ENCODE measurements at regions not wholly inside any gene's neighbourhood (a gene's known extent, or its start where the extent isn't known, plus 50 kb on each side); places are given as distances from the start of the nearest gene placed in this dataset.

DNA sequence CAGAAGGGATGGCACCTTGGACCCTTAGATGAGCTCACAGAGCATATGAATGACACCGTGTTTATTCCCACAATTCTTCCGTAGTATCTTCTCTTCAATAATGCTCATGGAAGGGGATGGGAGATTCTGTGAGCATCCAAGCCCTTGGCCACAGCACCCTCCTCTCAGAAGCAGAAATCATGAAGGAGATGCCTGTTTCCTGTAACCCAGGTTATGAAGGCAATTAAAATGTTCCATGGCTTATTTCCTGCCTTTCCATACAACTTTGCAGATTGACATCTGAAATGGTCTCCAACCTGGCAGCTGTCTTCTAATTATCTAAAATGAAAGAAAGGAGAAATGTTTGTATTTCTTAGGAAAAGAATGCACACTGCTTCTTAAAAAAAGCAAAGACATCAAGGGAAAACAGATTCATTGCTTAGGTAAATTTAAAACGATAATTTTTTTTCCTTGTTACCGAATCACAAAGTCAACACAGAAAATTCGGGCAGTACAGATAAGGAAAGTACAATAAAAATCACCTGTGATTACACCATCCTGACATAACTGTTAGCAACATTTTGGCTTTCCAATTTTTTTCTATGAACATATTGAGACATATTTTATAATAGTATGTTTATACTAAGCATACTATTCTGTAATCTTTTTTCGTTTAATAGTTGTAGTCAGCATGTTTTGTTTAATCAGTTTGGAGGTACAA lies 128.5 kb downstream of the SQOR start:
- H3K4me3 ChIP-seq (ENCODE audit: control insufficient read depth, low read depth, low read length), result no peak overlapping the region
- TF ChIP-seq, protein P1, sequence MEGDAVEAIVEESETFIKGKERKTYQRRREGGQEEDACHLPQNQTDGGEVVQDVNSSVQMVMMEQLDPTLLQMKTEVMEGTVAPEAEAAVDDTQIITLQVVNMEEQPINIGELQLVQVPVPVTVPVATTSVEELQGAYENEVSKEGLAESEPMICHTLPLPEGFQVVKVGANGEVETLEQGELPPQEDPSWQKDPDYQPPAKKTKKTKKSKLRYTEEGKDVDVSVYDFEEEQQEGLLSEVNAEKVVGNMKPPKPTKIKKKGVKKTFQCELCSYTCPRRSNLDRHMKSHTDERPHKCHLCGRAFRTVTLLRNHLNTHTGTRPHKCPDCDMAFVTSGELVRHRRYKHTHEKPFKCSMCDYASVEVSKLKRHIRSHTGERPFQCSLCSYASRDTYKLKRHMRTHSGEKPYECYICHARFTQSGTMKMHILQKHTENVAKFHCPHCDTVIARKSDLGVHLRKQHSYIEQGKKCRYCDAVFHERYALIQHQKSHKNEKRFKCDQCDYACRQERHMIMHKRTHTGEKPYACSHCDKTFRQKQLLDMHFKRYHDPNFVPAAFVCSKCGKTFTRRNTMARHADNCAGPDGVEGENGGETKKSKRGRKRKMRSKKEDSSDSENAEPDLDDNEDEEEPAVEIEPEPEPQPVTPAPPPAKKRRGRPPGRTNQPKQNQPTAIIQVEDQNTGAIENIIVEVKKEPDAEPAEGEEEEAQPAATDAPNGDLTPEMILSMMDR (conservative IDR thresholded peaks at IDR 0.05; ENCODE audit: control insufficient read depth, insufficient read depth, low read depth, low read length), result no peak
- DNase-seq (ENCODE audit: low read depth), result no peak

DNA sequence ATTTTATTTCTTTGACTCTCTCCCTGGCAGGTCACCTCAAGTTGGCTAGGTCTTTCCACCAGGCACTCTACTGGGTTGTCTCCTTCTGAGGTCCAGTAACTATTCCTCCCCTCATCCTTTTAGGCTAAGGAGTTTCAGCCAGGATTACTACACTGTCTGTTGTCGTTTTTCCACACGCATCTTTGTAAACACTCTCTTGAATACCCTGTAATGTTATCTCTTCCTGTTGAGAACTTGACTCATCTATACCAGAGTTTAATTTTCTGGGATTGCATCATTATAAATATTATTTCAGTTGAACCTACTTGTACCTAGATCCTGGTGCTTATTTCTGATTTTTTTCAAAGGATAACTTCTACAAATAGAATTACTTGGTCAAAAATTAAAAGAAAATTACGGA lies 138.3 kb downstream of the SQOR start:
- no peak for DNase-seq (ENCODE audit: low read depth)
- no peak overlapping the region for H3K4me3 ChIP-seq (ENCODE audit: control insufficient read depth, low read depth, low read length)
- TF ChIP-seq, protein P1 (conservative IDR thresholded peaks at IDR 0.05; ENCODE audit: control insufficient read depth, insufficient read depth, low read depth, low read length), result no peak

DNA sequence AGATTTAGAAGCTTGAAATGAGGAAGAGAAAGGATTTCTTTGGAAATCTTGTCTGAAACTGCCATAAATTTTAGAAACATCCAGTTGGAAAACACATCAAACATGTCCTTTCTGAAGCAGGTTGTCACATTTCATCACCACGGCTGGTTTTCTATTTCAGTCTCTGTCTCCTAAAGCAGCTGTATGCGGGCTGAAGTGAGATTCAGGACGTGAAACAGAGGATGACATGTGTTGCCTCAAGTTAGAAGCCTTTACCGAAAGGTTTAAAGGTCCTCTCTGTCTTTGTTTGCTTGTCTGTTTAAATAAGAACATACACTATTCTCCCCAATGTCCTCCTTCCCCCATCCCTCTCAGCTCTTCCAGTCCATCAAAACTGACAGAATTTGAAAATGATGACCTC lies 141.9 kb downstream of the SQOR start:
- TF ChIP-seq, protein P1 (conservative IDR thresholded peaks at IDR 0.05; ENCODE audit: control insufficient read depth, insufficient read depth, low read depth, low read length), result no peak
- H3K4me3 ChIP-seq (ENCODE audit: control insufficient read depth, low read depth, low read length), result no peak overlapping the region
- DNase-seq (ENCODE audit: low read depth), result no peak

DNA sequence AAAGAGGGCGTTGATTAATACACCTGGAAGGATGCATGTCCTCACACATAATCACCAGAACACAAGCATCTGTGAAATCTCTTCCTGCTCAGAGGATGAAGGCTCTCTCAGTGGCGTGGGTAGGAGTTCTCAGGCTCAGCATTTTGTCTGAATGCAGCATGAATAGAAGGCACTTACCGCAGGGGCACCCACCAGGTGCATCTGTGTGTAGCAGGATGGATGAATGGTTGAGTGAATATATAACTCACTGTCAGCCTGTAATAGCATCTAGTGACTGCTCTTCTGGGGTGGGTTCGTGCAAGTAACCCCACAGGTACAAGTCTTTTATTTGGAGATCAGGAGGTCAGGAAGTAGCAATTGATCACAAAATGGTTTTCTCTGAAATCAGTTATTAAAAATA lies 143.0 kb downstream of the SQOR start:
- TF ChIP-seq, protein P1 (conservative IDR thresholded peaks at IDR 0.05; ENCODE audit: control insufficient read depth, insufficient read depth, low read depth, low read length), result no peak
- no peak for DNase-seq (ENCODE audit: low read depth)
- no peak overlapping the region for H3K4me3 ChIP-seq (ENCODE audit: control insufficient read depth, low read depth, low read length)

DNA sequence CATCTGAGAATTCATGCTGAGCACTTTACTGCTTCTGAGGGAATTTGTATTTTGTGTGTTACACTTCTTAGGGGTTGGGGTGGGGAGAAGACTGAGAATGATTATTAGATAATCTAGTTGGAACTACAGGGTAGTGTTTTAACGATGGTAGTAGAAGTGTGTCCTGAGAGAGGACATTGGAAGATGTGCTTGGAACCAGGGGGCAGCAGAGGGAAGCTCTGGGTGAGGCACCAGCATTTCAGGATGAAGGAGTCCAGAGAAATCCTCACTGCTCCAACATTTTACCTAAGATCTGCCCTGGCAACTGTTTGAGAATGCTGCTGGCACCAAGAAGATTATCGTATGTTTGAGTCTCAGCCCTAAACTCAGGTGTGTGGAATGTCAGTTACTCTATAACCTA lies 145.5 kb downstream of the SQOR start:
- DNase-seq (ENCODE audit: low read depth), result no peak
- TF ChIP-seq, protein P1 (conservative IDR thresholded peaks at IDR 0.05; ENCODE audit: control insufficient read depth, insufficient read depth, low read depth, low read length), result no peak
- H3K4me3 ChIP-seq (ENCODE audit: control insufficient read depth, low read depth, low read length), result no peak overlapping the region

DNA sequence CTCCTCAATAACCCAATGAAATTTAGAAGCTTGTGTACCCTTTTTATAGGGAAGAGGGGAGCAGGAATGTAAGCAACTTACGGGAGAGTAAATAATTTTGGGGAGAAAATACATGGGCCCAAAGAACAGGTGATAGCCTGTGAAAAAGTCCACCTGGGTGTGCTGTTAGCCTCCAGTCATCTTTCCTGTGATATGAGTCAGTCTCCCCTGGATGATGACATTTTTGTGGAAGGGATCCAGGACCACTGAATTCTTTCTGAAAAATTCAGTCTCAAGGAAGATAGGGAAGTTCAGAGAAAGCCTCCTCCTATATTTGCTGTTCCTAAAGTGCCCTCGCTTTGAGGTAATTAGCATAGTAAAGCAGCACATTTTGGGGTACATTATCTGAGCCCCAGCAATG lies 149.8 kb downstream of the SQOR start:
- no peak for DNase-seq (ENCODE audit: low read depth)
- TF ChIP-seq, protein P1 (conservative IDR thresholded peaks at IDR 0.05; ENCODE audit: control insufficient read depth, insufficient read depth, low read depth, low read length), result no peak
- no peak overlapping the region for H3K4me3 ChIP-seq (ENCODE audit: control insufficient read depth, low read depth, low read length)

DNA sequence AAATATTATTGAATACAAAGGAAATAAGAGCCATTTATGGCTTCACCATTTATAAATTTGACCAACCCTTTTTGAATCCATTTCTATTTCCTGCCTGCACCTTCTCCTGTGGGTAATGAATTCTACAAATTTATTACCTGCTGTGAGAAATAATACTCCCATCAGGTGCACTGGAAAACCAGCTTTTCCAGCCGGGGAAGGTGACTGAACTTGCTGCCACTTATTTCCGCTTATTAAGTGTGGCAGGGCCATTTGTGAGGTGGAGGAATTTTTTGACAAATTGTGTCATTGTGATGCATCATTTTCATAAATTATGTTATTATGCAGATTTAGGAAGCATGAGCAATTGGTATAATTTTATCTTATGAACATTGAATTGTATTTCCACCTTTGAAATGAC lies 151.1 kb downstream of the SQOR start:
- TF ChIP-seq, protein P1 (conservative IDR thresholded peaks at IDR 0.05; ENCODE audit: control insufficient read depth, insufficient read depth, low read depth, low read length), result no peak
- DNase-seq (ENCODE audit: low read depth), result no peak
- H3K4me3 ChIP-seq (ENCODE audit: control insufficient read depth, low read depth, low read length), result no peak overlapping the region
